HepG2 (cell line): ENCODE measurements at regions not wholly inside any gene's neighbourhood (a gene's known extent, or its start where the extent isn't known, plus 50 kb on each side); places are given as distances from the start of the nearest gene placed in this dataset.

Experiments used
- ATAC-seq: fragments of 200-7000 bp; cut with Tn5 transposase; 3 replicates; pipeline ENCODE4 v1.9.1; 2020; ENCODE audit warnings: mild to moderate bottlenecking, moderate library complexity
- BruUV-seq: library from RNA; stranded (reverse); fragments of 400-500 nt; replicated peaks from 2 replicates; lab custom pipeline; 2021; lab: Mats Ljungman, UMichigan
- CTCF ChIA-PET: fragments of 300-600 bp; formaldehyde crosslinking; extraction: SDS; loops from one replicate; lab custom pipeline; 2021; ENCODE audit warnings: low total read pairs, inconsistent platforms, low intra/inter-chr PET ratio; lab: Yijun Ruan, JAX
- POLR2A ChIA-PET: fragments of 350-600 bp; sonication (Branson Sonifier 250); formaldehyde crosslinking; loops from one replicate; lab custom pipeline; 2020; ENCODE audit warnings: antibody characterized with exemption, inconsistent platforms; lab: Yijun Ruan, JAX
- DNase-seq: peaks from one replicate; pipeline ENCODE4 v3.0.0-alpha.2; 2015; ENCODE audit warnings: low spot score
- FAIRE-seq: peaks from 3 replicates; lab custom pipeline; 2011; peaks lifted over from hg19 to GRCh38; lab: Jason Lieb, UNC
- H2AFZ ChIP-seq: one replicate; pipeline ENCODE4 v1.6.1; 2011; ENCODE audit warnings: low read length, inconsistent platforms
- H3K27ac ChIP-seq: fragments of 300-600 bp; 3 replicates; pipeline ENCODE4 v1.8.0; 2011; ENCODE audit warnings: mixed run types, mild to moderate bottlenecking, mixed read lengths, low read length, inconsistent platforms; ENCODE audit not compliant: insufficient read depth; ENCODE audit errors: extremely low read length
- H3K27me3 ChIP-seq, 2 experiments: fragments of 200-600 bp in 1 of 2; 2 replicates in 1 of 2; 3 replicates in 1 of 2; pipeline versions ENCODE4 v1.6.0 to v1.8.0; 2011; ENCODE audit warnings: low read length in 2 of 2, mild to moderate bottlenecking in 2 of 2, moderate library complexity in 2 of 2, inconsistent platforms in 1 of 2; ENCODE audit not compliant: insufficient read depth in 2 of 2, control insufficient read depth in 1 of 2
- H3K36me3 ChIP-seq, 2 experiments: fragments of 200-600 bp in 1 of 2; replicated peaks in 1 of 2; 2 replicates in 1 of 2; 3 replicates in 1 of 2; pipeline versions ENCODE4 v1.5.1 to v1.8.0; 2011; ENCODE audit warnings: low read length in 2 of 2, inconsistent platforms in 1 of 2; ENCODE audit not compliant: insufficient read depth in 2 of 2, control insufficient read depth in 1 of 2
- H3K4me1 ChIP-seq: 2 replicates; pipeline ENCODE4 v1.5.1; 2012; ENCODE audit warnings: low read length, inconsistent platforms; ENCODE audit not compliant: insufficient read depth
- H3K4me2 ChIP-seq: 2 replicates; pipeline ENCODE4 v1.6.0; 2011; ENCODE audit warnings: low read depth, low read length, inconsistent platforms
- H3K4me3 ChIP-seq, 3 experiments: fragments of 200-600 bp in 1 of 3; sonication (generic), shearing (Covaris generic) in 1 of 3; replicated peaks in 1 of 3; 2 replicates each; pipeline ENCODE4 v1.5.1; 2011 to 2016; ENCODE audit warnings: low read length in 3 of 3, inconsistent platforms in 2 of 3, low read depth in 2 of 3, mild to moderate bottlenecking in 2 of 3, control low read depth in 1 of 3, mixed read lengths in 1 of 3; ENCODE audit not compliant: insufficient read depth in 1 of 3
- H3K79me2 ChIP-seq: one replicate; pipeline ENCODE4 v1.6.1; 2011; ENCODE audit warnings: low read length, inconsistent platforms; ENCODE audit not compliant: insufficient read depth
- H3K9ac ChIP-seq: 2 replicates; pipeline ENCODE4 v1.6.0; 2011; ENCODE audit warnings: mild to moderate bottlenecking, low read depth, low read length, inconsistent platforms; ENCODE audit not compliant: insufficient read depth
- H3K9me3 ChIP-seq: 2 replicates; pipeline ENCODE4 v1.5.1; 2012; ENCODE audit warnings: mild to moderate bottlenecking, low read length
- H4K20me1 ChIP-seq: 2 replicates; pipeline ENCODE4 v1.6.0; 2011; ENCODE audit warnings: inconsistent platforms, mild to moderate bottlenecking, low read length, moderate library complexity; ENCODE audit not compliant: insufficient read depth
- AKNA ChIP-seq: sonication (generic); formaldehyde crosslinking; IDR thresholded peaks from 2 replicates; pipeline ENCODE4 v1.4.0; 2020; ENCODE audit warnings: missing genetic modification reagents, borderline replicate concordance
- ATF1 ChIP-seq: IDR thresholded peaks from 2 replicates; pipeline ENCODE4 v1.6.1; 2016; ENCODE audit warnings: mild to moderate bottlenecking, control low read depth
- CBX5 ChIP-seq: sonication (generic); formaldehyde crosslinking; IDR thresholded peaks from 2 replicates; pipeline ENCODE4 v1.4.0; 2020; ENCODE audit warnings: missing genetic modification reagents, borderline replicate concordance
- CEBPZ ChIP-seq: IDR thresholded peaks from 2 replicates; pipeline ENCODE4 v1.6.1; 2012; ENCODE audit warnings: low read length, improper control_type of control experiment
- EZH2 ChIP-seq: conservative IDR thresholded peaks from 2 replicates; pipeline ENCODE4 v1.6.1; 2012; ENCODE audit warnings: mild to moderate bottlenecking, low read depth, low read length, moderate library complexity
- FOXA3 ChIP-seq: IDR thresholded peaks from 2 replicates; pipeline ENCODE4 v1.6.1; 2016; ENCODE audit warnings: missing genetic modification reagents, missing compliant biosample characterization
- IRX3 ChIP-seq: sonication (generic); formaldehyde crosslinking; IDR thresholded peaks from 2 replicates; pipeline ENCODE4 v1.8.1; 2023; ENCODE audit warnings: mild to moderate bottlenecking, low read depth, missing genetic modification reagents, borderline replicate concordance
- MAZ ChIP-seq, 2 experiments: sonication (generic) in 1 of 2; formaldehyde crosslinking in 1 of 2; IDR thresholded peaks; 2 replicates each; pipeline versions ENCODE4 v1.5.0 to v1.6.1; 2012 to 2020; ENCODE audit warnings: low read depth in 2 of 2, mild to moderate bottlenecking in 2 of 2, borderline replicate concordance in 1 of 2, improper control_type of control experiment in 1 of 2, low read length in 1 of 2, missing genetic modification reagents in 1 of 2, moderate library complexity in 1 of 2
- MZF1 ChIP-seq: sonication (generic); formaldehyde crosslinking; IDR thresholded peaks from 2 replicates; pipeline ENCODE4 v1.8.1; 2023; ENCODE audit warnings: mild to moderate bottlenecking, missing genetic modification reagents, borderline replicate concordance
- NAIF1 ChIP-seq: sonication (generic); formaldehyde crosslinking; IDR thresholded peaks from 2 replicates; pipeline ENCODE4 v1.5.0; 2020; ENCODE audit warnings: mild to moderate bottlenecking, missing genetic modification reagents, borderline replicate concordance
- NR2F6 ChIP-seq, 2 experiments: IDR thresholded peaks; 2 replicates each; pipeline ENCODE4 v1.6.1; 2016; ENCODE audit warnings: antibody characterized with exemption in 1 of 2, mild to moderate bottlenecking in 1 of 2
- ZMAT3 ChIP-seq: sonication (generic); formaldehyde crosslinking; conservative IDR thresholded peaks from 2 replicates; pipeline ENCODE4 v1.7.0; 2021; ENCODE audit warnings: missing genetic modification reagents
- ZNF136 ChIP-seq: sonication (generic); formaldehyde crosslinking; IDR thresholded peaks from 2 replicates; pipeline ENCODE4 v1.8.1; 2022; ENCODE audit warnings: low read depth, mild to moderate bottlenecking, moderate library complexity, missing genetic modification reagents
- ZNF382 ChIP-seq: sonication (generic); formaldehyde crosslinking; IDR thresholded peaks from 2 replicates; pipeline ENCODE4 v1.5.0; 2020; ENCODE audit warnings: missing genetic modification reagents, mild to moderate bottlenecking, borderline replicate concordance
- ZNF775 ChIP-seq: sonication (generic); formaldehyde crosslinking; IDR thresholded peaks from 2 replicates; pipeline ENCODE4 v1.4.0; 2020; ENCODE audit warnings: missing genetic modification reagents, mild to moderate bottlenecking, moderate library complexity, borderline replicate concordance
- WGBS: methylation state at CpG from one replicate; pipeline ENCODE4 v1.1.6; 2017; ENCODE audit warnings: low lambda C conversion rate; 5-methylcytosine and 5-hydroxymethylcytosine counted together
- in situ Hi-C: cut with HindIII; loops from 2 replicates; pipeline ENCODE4 v1.10.0; 2017; ENCODE audit warnings: low pct_unique_long_range_greater_than_20kb; ENCODE audit not compliant: extremely low pct_ligation_motif_present
- intact Hi-C: fragments of 100-400 bp; cut with micrococcal nuclease; formaldehyde crosslinking; loops from one replicate; pipeline ENCODE4 v1.10.0; 2022; ENCODE audit not compliant: unreplicated experiment

GRCh38 chr11:127381247-127381646, 380.7 kb upstream of the KIRREL3 start (continued):
- TF ChIP-seq ZNF136 (CRISPR knock-in tag), result no peak
- no peak for TF ChIP-seq ATF1 (CRISPR knock-in tag)
- TF ChIP-seq EZH2, result no peak

GRCh38 chr11:127379686-127380085, 379.1 kb upstream of the KIRREL3 start:
- FAIRE-seq (no peak), ATAC-seq (no peak), DNase-seq (no peak)
- intact Hi-C loops, result no loop called here
- WGBS, result 0% methylated on average over 2 of the region's 2 CpGs
- Histone ChIP-seq H3K9ac (no peak overlapping the region), H3K9me3 (no peaks in the 10 kb centered on the region), H4K20me1 (no peaks in the 10 kb centered on the region), H3K79me2 (no peaks in the 10 kb centered on the region), H3K36me3 (no peaks in the 10 kb centered on the region), H2AFZ (no peak overlapping the region), H3K4me3 (no peak overlapping the region)
- in situ Hi-C loops, result no loop called here
- no TSS peak for BruUV-seq
- POLR2A ChIA-PET, result no interaction called here
- TF ChIP-seq AKNA (CRISPR knock-in tag), result no peak
- TF ChIP-seq CEBPZ, result no peak
- TF ChIP-seq IRX3 (CRISPR knock-in tag), result no peak
- TF ChIP-seq MAZ (IDR thresholded peaks at IDR 0.05; ENCODE audit: borderline replicate concordance, low read depth, low read length), result no peak
- no peak for TF ChIP-seq MAZ (CRISPR knock-in tag; IDR thresholded peaks at IDR 0.05; ENCODE audit: low read depth)
- TF ChIP-seq CBX5 (CRISPR knock-in tag), result no peak
- TF ChIP-seq NAIF1, result no peak
- TF ChIP-seq ZNF382 (CRISPR knock-in tag), result no peak
- TF ChIP-seq ZMAT3 (CRISPR knock-in tag), result no peak
- no peak for TF ChIP-seq ZNF775 (CRISPR knock-in tag)
- TF ChIP-seq MZF1, result no peak
- no peak for TF ChIP-seq FOXA3 (CRISPR knock-in tag)
- no peak for TF ChIP-seq NR2F6 (IDR thresholded peaks at IDR 0.05)
- no peak for TF ChIP-seq NR2F6 (CRISPR knock-in tag; IDR thresholded peaks at IDR 0.05)
- TF ChIP-seq, all 625 proteins: peak for 0
- H3K27ac ChIP-seq, result no peak overlapping the region
- H3K4me1 ChIP-seq, result no peaks in the 10 kb centered on the region
- H3K4me2 ChIP-seq, result no peak overlapping the region
- CTCF ChIA-PET, result no interaction called here
- H3K27me3 ChIP-seq, result no peaks in the 10 kb centered on the region
